ENCODE measurements at regions not wholly inside any gene's neighbourhood (a gene's known extent, or its start where the extent isn't known, plus 50 kb on each side); places are given as distances from the start of the nearest gene placed in this dataset.

- no peaks in the 10 kb centered on the region for H3K9me3 ChIP-seq
- TF ChIP-seq Cebpa-rat (IDR thresholded peaks at IDR 0.05), result no peak
- 0 out of 2 replicates have a peak overlapping the region, but pooled peaks have one; percentile 9 for H3K27ac ChIP-seq
- 0 out of 2 replicates have a peak overlapping the region, but pooled peaks have one; percentile 16 for H3K9ac ChIP-seq
- no peaks in the 10 kb centered on the region for H3K36me3 ChIP-seq
- H3K4me3 ChIP-seq, result no peak overlapping the region
- H3K27me3 ChIP-seq, result no peaks in the 10 kb centered on the region
- H3K4me2 ChIP-seq, result peak overlapping the region; percentile 69
- peaks cover 40% of the 10 kb centered on the region for H3K4me1 ChIP-seq
- H4K20me1 ChIP-seq, result no peaks in the 10 kb centered on the region
Measured at GRCh38 chr12:115672086-115672485, 605.4 kb downstream of the MED13L start.

- no peak for TF ChIP-seq Cebpa-rat (IDR thresholded peaks at IDR 0.05)
- H3K4me2 ChIP-seq, result peak overlapping the region; percentile 69; the same call in 1 of the 2 replicates
- no peak overlapping the region for H3K9ac ChIP-seq
- no peaks in the 10 kb centered on the region for H3K27me3 ChIP-seq
- H3K9me3 ChIP-seq, result no peaks in the 10 kb centered on the region
- no peaks in the 10 kb centered on the region for H4K20me1 ChIP-seq
- no peaks in the 10 kb centered on the region for H3K36me3 ChIP-seq
- H3K4me1 ChIP-seq, result peaks cover 40% of the 10 kb centered on the region
- no peak overlapping the region for H3K4me3 ChIP-seq
- H3K27ac ChIP-seq, result no peak overlapping the region
Measured at GRCh38 chr12:115670869-115671268, 606.6 kb downstream of the MED13L start.

GRCh38 chr12:115667116-115667515, 610.4 kb downstream of the MED13L start:
- peaks cover 16% of the 10 kb centered on the region for H3K4me1 ChIP-seq
- H3K27ac ChIP-seq, result no peak overlapping the region
- no peak overlapping the region for H3K4me3 ChIP-seq
- H3K36me3 ChIP-seq, result no peaks in the 10 kb centered on the region
- no peak overlapping the region for H3K4me2 ChIP-seq
- H3K9me3 ChIP-seq, result no peaks in the 10 kb centered on the region
- H4K20me1 ChIP-seq, result no peaks in the 10 kb centered on the region
- H3K27me3 ChIP-seq, result no peaks in the 10 kb centered on the region
- no peak for TF ChIP-seq Cebpa-rat (IDR thresholded peaks at IDR 0.05)
- no peak overlapping the region for H3K9ac ChIP-seq

- Histone ChIP-seq H3K4me2 (no peak overlapping the region), H3K27me3 (no peaks in the 10 kb centered on the region), H3K4me1 (peaks cover 7% of the 10 kb centered on the region), H4K20me1 (no peaks in the 10 kb centered on the region), H3K36me3 (no peaks in the 10 kb centered on the region), H3K9ac (no peak overlapping the region), H3K27ac (no peak overlapping the region), H3K9me3 (no peaks in the 10 kb centered on the region), H3K4me3 (no peak overlapping the region)
- TF ChIP-seq Cebpa-rat (IDR thresholded peaks at IDR 0.05), result no peak
Measured at GRCh38 chr12:115666168-115666567, 611.3 kb downstream of the MED13L start.

- Histone ChIP-seq H3K9ac (no peak overlapping the region), H3K4me2 (no peak overlapping the region), H3K27me3 (no peaks in the 10 kb centered on the region), H3K9me3 (no peaks in the 10 kb centered on the region), H3K4me3 (no peak overlapping the region), H3K27ac (no peak overlapping the region), H3K4me1 (peaks cover 9% of the 10 kb centered on the region), H4K20me1 (no peaks in the 10 kb centered on the region), H3K36me3 (no peaks in the 10 kb centered on the region)
- no peak for TF ChIP-seq Cebpa-rat (IDR thresholded peaks at IDR 0.05)
Measured at GRCh38 chr12:115661112-115661511, 616.4 kb downstream of the MED13L start.

GRCh38 chr12:115660211-115660805, 617.2 kb downstream of the MED13L start:
- H3K4me3 ChIP-seq, result no peak overlapping the region
- no peak overlapping the region for H3K27ac ChIP-seq
- no peaks in the 10 kb centered on the region for H3K36me3 ChIP-seq
- no peak overlapping the region for H3K9ac ChIP-seq
- H3K27me3 ChIP-seq, result no peaks in the 10 kb centered on the region
- H3K9me3 ChIP-seq, result no peaks in the 10 kb centered on the region
- H3K4me1 ChIP-seq, result peaks cover 9% of the 10 kb centered on the region
- H4K20me1 ChIP-seq, result no peaks in the 10 kb centered on the region
- TF ChIP-seq Cebpa-rat (IDR thresholded peaks at IDR 0.05), result no peak
- H3K4me2 ChIP-seq, result no peak overlapping the region

- Histone ChIP-seq H3K4me1 (peaks cover 9% of the 10 kb centered on the region), H3K27me3 (no peaks in the 10 kb centered on the region), H4K20me1 (no peaks in the 10 kb centered on the region), H3K4me3 (no peak overlapping the region), H3K9me3 (no peaks in the 10 kb centered on the region), H3K9ac (no peak overlapping the region), H3K27ac (no peak overlapping the region), H3K36me3 (no peaks in the 10 kb centered on the region), H3K4me2 (no peak overlapping the region)
- TF ChIP-seq Cebpa-rat (IDR thresholded peaks at IDR 0.05), result no peak
Measured at GRCh38 chr12:115659422-115659821, 618.1 kb downstream of the MED13L start.

GRCh38 chr12:115657081-115658013, 620.1 kb downstream of the MED13L start:
- no peak overlapping the region for H3K4me3 ChIP-seq
- H3K4me2 ChIP-seq, result no peak overlapping the region
- no peaks in the 10 kb centered on the region for H3K9me3 ChIP-seq
- no peak overlapping the region for H3K27ac ChIP-seq
- no peak overlapping the region for H3K9ac ChIP-seq
- H3K27me3 ChIP-seq, result no peaks in the 10 kb centered on the region
- H4K20me1 ChIP-seq, result no peaks in the 10 kb centered on the region
- TF ChIP-seq Cebpa-rat (IDR thresholded peaks at IDR 0.05), result no peak
- H3K4me1 ChIP-seq, result peaks cover 5% of the 10 kb centered on the region; the same call in 1 of the 2 replicates
- no peaks in the 10 kb centered on the region for H3K36me3 ChIP-seq

- no peak overlapping the region for H3K4me3 ChIP-seq
- no peak overlapping the region for H3K4me2 ChIP-seq
- no peaks in the 10 kb centered on the region for H3K36me3 ChIP-seq
- no peaks in the 10 kb centered on the region for H3K27me3 ChIP-seq
- H3K9ac ChIP-seq, result no peak overlapping the region
- no peak overlapping the region for H3K27ac ChIP-seq
- no peak for TF ChIP-seq Cebpa-rat (IDR thresholded peaks at IDR 0.05)
- H4K20me1 ChIP-seq, result no peaks in the 10 kb centered on the region
- H3K9me3 ChIP-seq, result no peaks in the 10 kb centered on the region
- H3K4me1 ChIP-seq, result no peaks in the 10 kb centered on the region
Measured at GRCh38 chr12:115650026-115650425, 627.5 kb downstream of the MED13L start.

- Histone ChIP-seq H3K4me3 (no peak overlapping the region), H4K20me1 (no peaks in the 10 kb centered on the region), H3K9ac (no peak overlapping the region), H3K4me1 (no peaks in the 10 kb centered on the region), H3K4me2 (no peak overlapping the region), H3K27ac (no peak overlapping the region), H3K9me3 (no peaks in the 10 kb centered on the region), H3K36me3 (no peaks in the 10 kb centered on the region), H3K27me3 (no peaks in the 10 kb centered on the region)
- no peak for TF ChIP-seq Cebpa-rat (IDR thresholded peaks at IDR 0.05)
Measured at GRCh38 chr12:115648463-115648862, 629.0 kb downstream of the MED13L start.

Data from BLaER1 (cell line).